Psoas muscle (tissue), 7 donors: ENCODE measurements at regions not wholly inside any gene's neighbourhood (a gene's known extent, or its start where the extent isn't known, plus 50 kb on each side); places are given as distances from the start of the nearest gene placed in this dataset.

Experiments used
- ATAC-seq, 4 donors: fragments of 200-7000 bp; cut with Tn5 transposase; one replicate each; pipeline ENCODE4 v1.9.1; 2020; ENCODE audit warnings: moderate library complexity in 3 of 4, mild to moderate bottlenecking in 2 of 4
- DNase-seq, 2 donors: peaks; one replicate each; pipeline ENCODE4 v3.0.0-alpha.2; 2020
- H3K27ac ChIP-seq: fragments of 200-600 bp; one replicate; pipeline ENCODE4 v1.8.0; 2022
- H3K27me3 ChIP-seq, 3 donors: fragments of 200-600 bp in 1 of 3; one replicate each; pipeline versions ENCODE4 v1.6.1 to v1.8.0; 2013 to 2022; ENCODE audit warnings: low read length in 2 of 3, mild to moderate bottlenecking in 2 of 3, moderate library complexity in 1 of 3; ENCODE audit not compliant: insufficient read depth in 3 of 3
- H3K36me3 ChIP-seq, 2 donors: fragments of 200-600 bp in 1 of 2; one replicate each; pipeline versions ENCODE4 v1.6.1 to v1.8.0; 2013 to 2022; ENCODE audit warnings: low read depth in 1 of 2, mild to moderate bottlenecking in 1 of 2, moderate library complexity in 1 of 2; ENCODE audit not compliant: insufficient read depth in 1 of 2
- H3K4me1 ChIP-seq: fragments of 200-600 bp; one replicate; pipeline ENCODE4 v1.8.0; 2022
- H3K4me3 ChIP-seq: fragments of 200-600 bp; one replicate; pipeline ENCODE4 v1.8.0; 2022; ENCODE audit warnings: mild to moderate bottlenecking
- H3K9me3 ChIP-seq: fragments of 200-600 bp; one replicate; pipeline ENCODE4 v1.8.0; 2022
- CTCF ChIP-seq: fragments of 200-600 bp; IDR thresholded peaks from one replicate; pipeline ENCODE4 v1.8.0; 2022; ENCODE audit warnings: antibody characterized with exemption
- WGBS, 3 donors: extraction: QIAGEN DNeasy Blood & Tissue Kit; methylation state at CpG; one replicate each; pipeline versions ENCODE4 v1.1.6 to v1.1.7; 2013; 5-methylcytosine and 5-hydroxymethylcytosine counted together
- intact Hi-C, 2 donors: fragments of 100-400 bp; cut with DNase I; formaldehyde crosslinking; loops; one replicate each; pipeline versions ENCODE4 v1.11.0 to v1.14.2; 2022
- donor health status: healthy with polysubstance abuse.
- donor health status: DM: no; HTN: no; CAD: no; lungs with moderate emphysema.
- donor health status: Bipolar disorder and iron deficiency.
- donor health status: healthy.
- donor health status: DM: yes; HTN: yes; CAD: no.
- donor health status: DM: no; HTN: no; CAD: no.
- donor health status: DM: yes; HTN: yes; CAD: no.

- intact Hi-C loops, result no loop called here
- 88 to 96% (median 95%) methylated on average over 15 to 16 of the region's 16 CpGs for WGBS, 3 donors
- ATAC-seq (no peak), DNase-seq (no peak)
- Histone ChIP-seq H3K36me3 (no peaks in the 10 kb centered on the region), H3K9me3 (no peaks in the 10 kb centered on the region), H3K27me3 (no peaks in the 10 kb centered on the region), H3K27ac (no peak overlapping the region), H3K4me1 (no peaks in the 10 kb centered on the region), H3K4me3 (no peak overlapping the region)
- no peak for TF ChIP-seq CTCF
Measured at GRCh38 chr2:239608723-239609122, 207.9 kb upstream of the HDAC4 start.

- intact Hi-C loops, result no loop called here
- Histone ChIP-seq H3K4me3 (no peak overlapping the region), H3K9me3 (no peaks in the 10 kb centered on the region), H3K4me1 (no peaks in the 10 kb centered on the region), H3K27me3 (no peaks in the 10 kb centered on the region), H3K27ac (no peak overlapping the region), H3K36me3 (no peaks in the 10 kb centered on the region)
- 69 to 80% (median 71%) methylated on average over 6 of the region's 6 CpGs for WGBS, 3 donors
- no peak for DNase-seq
- TF ChIP-seq CTCF, result no peak
- ATAC-seq, result no peak
Measured at GRCh38 chr2:239608260-239608659, 207.4 kb upstream of the HDAC4 start.

GRCh38 chr2:239607517-239608191 lies 206.8 kb upstream of the HDAC4 start:
- 45 to 66% (median 51%) methylated on average over 24 of the region's 24 CpGs for WGBS, 3 donors
- intact Hi-C loops, result no loop called here
- no peaks in the 10 kb centered on the region for H3K9me3 ChIP-seq
- H3K27ac ChIP-seq, result no peak overlapping the region
- no peak for TF ChIP-seq CTCF
- H3K4me1 ChIP-seq, result no peaks in the 10 kb centered on the region
- H3K36me3 ChIP-seq, result no peaks in the 10 kb centered on the region
- H3K27me3 ChIP-seq, result no peaks in the 10 kb centered on the region
- DNase-seq (no peak), ATAC-seq (no peak)
- no peak overlapping the region for H3K4me3 ChIP-seq

GRCh38 chr2:239606741-239607516 lies 206.1 kb upstream of the HDAC4 start:
- intact Hi-C loops, result no loop called here
- Histone ChIP-seq H3K36me3 (no peaks in the 10 kb centered on the region), H3K27ac (no peak overlapping the region), H3K9me3 (no peaks in the 10 kb centered on the region), H3K27me3 (no peaks in the 10 kb centered on the region), H3K4me3 (no peak overlapping the region), H3K4me1 (no peaks in the 10 kb centered on the region)
- WGBS, 3 donors, result 93 to 95% (median 94%) methylated on average over 7 of the region's 7 CpGs
- no peak for ATAC-seq
- DNase-seq, result no peak
- no peak for TF ChIP-seq CTCF
